HepG2 (cell line): ENCODE measurements at regions not wholly inside any gene's neighbourhood (a gene's known extent, or its start where the extent isn't known, plus 50 kb on each side); places are given as distances from the start of the nearest gene placed in this dataset.
A peak's percentile ranks its signal among the peaks of the same experiment; 100 is the strongest.

Source experiments
- ATAD3A ChIP-seq: sonication (generic); formaldehyde crosslinking; IDR thresholded peaks from 2 replicates; pipeline ENCODE4 v1.4.0; 2020; ENCODE audit warnings: missing genetic modification reagents
- GLI4 ChIP-seq: sonication (generic); formaldehyde crosslinking; IDR thresholded peaks from 2 replicates; pipeline ENCODE4 v1.5.1; 2020; ENCODE audit warnings: missing genetic modification reagents, mild to moderate bottlenecking, moderate library complexity, borderline replicate concordance
- GZF1 ChIP-seq: sonication (generic); formaldehyde crosslinking; IDR thresholded peaks from 2 replicates; pipeline ENCODE4 v1.5.1; 2020; ENCODE audit warnings: mild to moderate bottlenecking, missing genetic modification reagents
- NFKB2 ChIP-seq: sonication (generic); formaldehyde crosslinking; IDR thresholded peaks from 2 replicates; pipeline ENCODE4 v1.4.0; 2020; ENCODE audit warnings: missing genetic modification reagents, borderline replicate concordance
- NR2C2 ChIP-seq: sonication (generic); formaldehyde crosslinking; IDR thresholded peaks from 2 replicates; pipeline ENCODE4 v1.4.0; 2020; ENCODE audit warnings: missing genetic modification reagents, mild to moderate bottlenecking, moderate library complexity, borderline replicate concordance
- RBM39 ChIP-seq: fragments of 200-400 bp; formaldehyde crosslinking; IDR thresholded peaks from one replicate; pipeline ENCODE4 v1.6.1; 2018; ENCODE audit warnings: antibody characterized with exemption, mild to moderate bottlenecking, low read depth, low read length; ENCODE audit not compliant: poor library complexity, severe bottlenecking
- REL ChIP-seq: sonication (generic); formaldehyde crosslinking; conservative IDR thresholded peaks from 2 replicates; pipeline ENCODE4 v1.8.0; 2022; ENCODE audit warnings: mild to moderate bottlenecking, missing genetic modification reagents, moderate library complexity
- RFXAP ChIP-seq: sonication (generic); formaldehyde crosslinking; IDR thresholded peaks from 2 replicates; pipeline ENCODE4 v1.4.0; 2020; ENCODE audit warnings: missing genetic modification reagents, borderline replicate concordance
- SALL2 ChIP-seq: sonication (generic); formaldehyde crosslinking; IDR thresholded peaks from 2 replicates; pipeline ENCODE4 v1.8.1; 2023; ENCODE audit warnings: mild to moderate bottlenecking, missing genetic modification reagents, inconsistent platforms
- TEAD3 ChIP-seq: optimal IDR thresholded peaks from 2 replicates; pipeline ENCODE3; 2016; ENCODE audit warnings: borderline replicate concordance
- THAP9 ChIP-seq: sonication (generic); formaldehyde crosslinking; IDR thresholded peaks from 2 replicates; pipeline ENCODE4; 2020; ENCODE audit warnings: missing genetic modification reagents, mild to moderate bottlenecking, borderline replicate concordance
- ZBTB10 ChIP-seq: sonication (generic); formaldehyde crosslinking; IDR thresholded peaks from 2 replicates; pipeline ENCODE4 v1.4.0; 2020; ENCODE audit warnings: missing genetic modification reagents, borderline replicate concordance
- ZFP37 ChIP-seq: sonication (generic); formaldehyde crosslinking; IDR thresholded peaks from 2 replicates; pipeline ENCODE4 v1.4.0; 2020; ENCODE audit warnings: missing genetic modification reagents, borderline replicate concordance
- ZFP90 ChIP-seq: sonication (generic); formaldehyde crosslinking; IDR thresholded peaks from 2 replicates; pipeline ENCODE4 v1.8.0; 2022; ENCODE audit warnings: missing genetic modification reagents, mild to moderate bottlenecking, inconsistent platforms, borderline replicate concordance
- ZNF263 ChIP-seq: sonication (generic); formaldehyde crosslinking; IDR thresholded peaks from 2 replicates; pipeline ENCODE4 v1.4.0; 2020; ENCODE audit warnings: missing genetic modification reagents
- ZNF512 ChIP-seq: sonication (generic); formaldehyde crosslinking; IDR thresholded peaks from 2 replicates; pipeline ENCODE4 v1.4.0; 2020; ENCODE audit warnings: mild to moderate bottlenecking, missing genetic modification reagents
- TF ChIP-seq, protein P1 (sequence below): sonication (generic); formaldehyde crosslinking; IDR thresholded peaks from 2 replicates; pipeline ENCODE4 v1.5.1; 2020; ENCODE audit warnings: missing genetic modification reagents, mild to moderate bottlenecking, borderline replicate concordance
- TF ChIP-seq, protein P2 (sequence below): sonication (generic); formaldehyde crosslinking; conservative IDR thresholded peaks from 2 replicates; pipeline ENCODE4 v1.4.0; 2020; ENCODE audit warnings: missing genetic modification reagents

DNA sequence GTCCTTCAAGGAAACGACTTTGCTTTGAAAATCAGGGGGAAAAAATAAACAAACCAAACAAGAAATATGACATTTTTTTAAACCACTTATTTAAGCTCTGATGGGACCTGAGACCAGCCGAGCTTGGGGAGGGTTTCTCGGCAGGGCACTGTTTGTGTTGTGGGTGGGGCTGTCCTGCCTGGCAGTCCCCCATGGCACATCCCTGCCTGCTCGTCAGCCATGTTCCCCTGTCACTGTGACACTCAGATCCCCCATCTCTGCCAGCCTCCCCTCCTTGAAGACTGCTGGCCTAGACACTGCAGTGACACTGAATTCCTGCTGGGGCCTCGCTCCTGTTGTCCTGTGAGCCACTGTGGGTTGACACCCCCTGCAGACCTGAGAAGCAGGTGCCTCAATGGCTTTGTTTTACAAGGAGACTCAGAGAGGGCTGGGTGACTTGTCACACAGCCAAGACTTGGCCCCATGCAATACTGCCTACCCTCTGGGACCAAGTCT is 95.1 kb upstream of the PTPN1 start (continued):
- TF ChIP-seq, protein P1, sequence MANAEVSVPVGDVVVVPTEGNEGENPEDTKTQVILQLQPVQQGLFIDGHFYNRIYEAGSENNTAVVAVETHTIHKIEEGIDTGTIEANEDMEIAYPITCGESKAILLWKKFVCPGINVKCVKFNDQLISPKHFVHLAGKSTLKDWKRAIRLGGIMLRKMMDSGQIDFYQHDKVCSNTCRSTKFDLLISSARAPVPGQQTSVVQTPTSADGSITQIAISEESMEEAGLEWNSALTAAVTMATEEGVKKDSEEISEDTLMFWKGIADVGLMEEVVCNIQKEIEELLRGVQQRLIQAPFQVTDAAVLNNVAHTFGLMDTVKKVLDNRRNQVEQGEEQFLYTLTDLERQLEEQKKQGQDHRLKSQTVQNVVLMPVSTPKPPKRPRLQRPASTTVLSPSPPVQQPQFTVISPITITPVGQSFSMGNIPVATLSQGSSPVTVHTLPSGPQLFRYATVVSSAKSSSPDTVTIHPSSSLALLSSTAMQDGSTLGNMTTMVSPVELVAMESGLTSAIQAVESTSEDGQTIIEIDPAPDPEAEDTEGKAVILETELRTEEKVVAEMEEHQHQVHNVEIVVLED (CRISPR knock-in tag) = 0 out of 2 replicates have a peak, but pooled peaks have one; percentile 34
- TF ChIP-seq GZF1 (no peak), ZBTB10 (0 out of 2 replicates have a peak, but pooled peaks have one; percentile 19), GLI4 (CRISPR knock-in tag) (0 out of 2 replicates have a peak, but pooled peaks have one; percentile 81), RFXAP (0 out of 2 replicates have a peak, but pooled peaks have one; percentile 0), NR2C2 (no peak), THAP9 (CRISPR knock-in tag) (0 out of 2 replicates have a peak, but pooled peaks have one; percentile 34), TEAD3 (CRISPR knock-in tag) (peak; percentile 24), ZFP90 (CRISPR knock-in tag) (peak; percentile 23; the same call in 1 of the 2 replicates), ZNF512 (CRISPR knock-in tag) (no peak), ATAD3A (CRISPR knock-in tag) (no peak), ZFP37 (0 out of 2 replicates have a peak, but pooled peaks have one; percentile 9), RBM39 (peak; percentile 38), SALL2 (peak; percentile 56; the same call in 1 of the 2 replicates), NFKB2 (CRISPR knock-in tag) (0 out of 2 replicates have a peak, but pooled peaks have one; percentile 13), REL (0 out of 2 replicates have a peak, but pooled peaks have one; percentile 38), ZNF263 (CRISPR knock-in tag) (0 out of 2 replicates have a peak, but pooled peaks have one; percentile 10)
- TF ChIP-seq, protein P2, sequence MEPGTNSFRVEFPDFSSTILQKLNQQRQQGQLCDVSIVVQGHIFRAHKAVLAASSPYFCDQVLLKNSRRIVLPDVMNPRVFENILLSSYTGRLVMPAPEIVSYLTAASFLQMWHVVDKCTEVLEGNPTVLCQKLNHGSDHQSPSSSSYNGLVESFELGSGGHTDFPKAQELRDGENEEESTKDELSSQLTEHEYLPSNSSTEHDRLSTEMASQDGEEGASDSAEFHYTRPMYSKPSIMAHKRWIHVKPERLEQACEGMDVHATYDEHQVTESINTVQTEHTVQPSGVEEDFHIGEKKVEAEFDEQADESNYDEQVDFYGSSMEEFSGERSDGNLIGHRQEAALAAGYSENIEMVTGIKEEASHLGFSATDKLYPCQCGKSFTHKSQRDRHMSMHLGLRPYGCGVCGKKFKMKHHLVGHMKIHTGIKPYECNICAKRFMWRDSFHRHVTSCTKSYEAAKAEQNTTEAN (CRISPR knock-in tag) = peak; percentile 1; the same call in 1 of the 2 replicates
